ENCODE measurements at regions not wholly inside any gene's neighbourhood (a gene's known extent, or its start where the extent isn't known, plus 50 kb on each side); places are given as distances from the start of the nearest gene placed in this dataset.

GRCh38 chr22:22143448-22143847 lies 101.1 kb upstream of the VPREB1 start:
- TF ChIP-seq CTCF (conservative IDR thresholded peaks at IDR 0.05; ENCODE audit: low read depth, low read length) (no peak), EZH2 (IDR thresholded peaks at IDR 0.05; ENCODE audit: borderline replicate concordance, low read depth, low read length, poor library complexity, severe bottlenecking) (no peak)

All from A673 (cell line).